HG03175 (cell line): ENCODE measurements at regions not wholly inside any gene's neighbourhood (a gene's known extent, or its start where the extent isn't known, plus 50 kb on each side); places are given as distances from the start of the nearest gene placed in this dataset.

ENCODE experiments used
- ATAC-seq: cut with Tn5 transposase; IDR thresholded peaks from one replicate; pipeline ENCODE4 v1.9.1; 2021; ENCODE audit warnings: mild to moderate bottlenecking, moderate library complexity; ENCODE audit not compliant: unreplicated experiment

DNA sequence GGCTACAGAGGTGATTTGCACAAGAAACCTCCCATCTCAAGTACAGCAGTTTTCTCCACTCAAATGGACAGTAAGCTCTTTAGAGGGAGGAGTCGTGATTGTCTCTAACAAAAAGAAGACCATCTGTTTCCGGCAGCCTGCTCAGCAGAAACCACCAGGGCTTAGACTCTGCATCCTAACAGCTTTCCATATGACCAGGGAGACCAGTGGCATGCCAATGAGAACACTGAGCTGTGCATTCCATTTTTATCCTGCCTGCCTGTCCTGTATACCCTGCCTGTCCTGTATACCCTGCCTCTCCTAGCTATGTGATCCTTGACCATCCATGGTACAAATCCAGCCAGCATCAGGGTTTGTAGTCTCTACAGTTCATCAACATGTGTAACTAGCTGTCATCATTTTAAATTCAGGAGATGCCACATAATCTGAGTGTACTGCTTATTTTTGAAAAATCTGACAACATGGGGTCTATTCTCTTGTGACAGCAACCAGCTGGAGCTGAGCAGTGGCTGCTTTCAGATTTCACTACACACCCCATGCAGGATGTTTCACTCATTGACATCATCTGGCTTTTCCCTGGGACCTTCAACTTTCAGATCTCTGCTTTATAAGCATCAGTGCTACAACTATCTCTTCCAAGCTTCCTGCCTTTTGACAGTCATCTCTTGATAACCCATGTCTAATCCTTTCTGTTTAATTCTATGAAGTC, 50.5 kb upstream of the POU2AF2 start:
- ATAC-seq, result no peak

DNA sequence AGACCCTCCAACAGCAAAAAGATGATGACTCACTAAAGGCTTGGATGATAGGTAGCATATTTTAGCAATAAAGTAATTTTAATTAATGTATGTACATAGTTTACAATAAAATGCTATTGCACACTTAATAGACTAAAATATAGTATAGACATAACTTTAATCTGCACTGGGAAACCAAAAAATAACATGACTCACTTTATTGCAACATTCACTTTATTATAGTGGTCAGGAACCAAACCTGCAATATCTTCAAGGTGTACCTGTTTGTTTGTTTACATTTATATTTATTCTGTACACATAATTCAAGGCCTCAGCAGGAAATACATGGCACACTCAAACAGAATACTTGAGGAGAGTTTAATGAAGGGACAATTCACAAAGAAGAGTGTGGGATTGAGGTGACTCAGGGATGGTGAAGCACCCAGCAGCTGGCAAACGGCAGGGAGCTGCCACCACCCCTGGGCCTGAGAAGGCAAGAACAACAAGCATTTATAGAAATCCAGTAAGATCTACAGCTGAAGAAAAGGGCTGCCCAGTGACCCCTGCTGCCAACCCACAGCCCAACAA, 51.5 kb upstream of the POU2AF2 start:
- no peak for ATAC-seq

DNA sequence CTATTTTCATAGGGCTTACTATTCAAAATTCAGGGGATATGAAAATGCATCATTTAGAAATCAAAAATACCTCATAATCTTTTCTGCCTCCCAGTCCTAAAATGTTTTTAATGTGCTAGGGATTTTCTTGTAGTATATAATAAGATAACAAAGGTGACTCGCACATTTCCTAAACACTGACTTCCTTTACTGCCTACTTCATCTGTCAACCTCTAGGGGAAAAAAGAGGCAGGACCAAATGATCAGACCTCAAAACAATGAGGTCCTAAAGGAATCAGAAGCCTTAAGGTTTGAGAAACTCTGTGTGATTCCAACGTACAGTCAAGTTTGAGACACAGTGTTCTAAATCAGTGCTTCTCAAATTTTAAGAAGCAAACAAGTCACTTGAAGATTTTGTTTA, 56.1 kb upstream of the POU2AF2 start:
- ATAC-seq, result no peak

DNA sequence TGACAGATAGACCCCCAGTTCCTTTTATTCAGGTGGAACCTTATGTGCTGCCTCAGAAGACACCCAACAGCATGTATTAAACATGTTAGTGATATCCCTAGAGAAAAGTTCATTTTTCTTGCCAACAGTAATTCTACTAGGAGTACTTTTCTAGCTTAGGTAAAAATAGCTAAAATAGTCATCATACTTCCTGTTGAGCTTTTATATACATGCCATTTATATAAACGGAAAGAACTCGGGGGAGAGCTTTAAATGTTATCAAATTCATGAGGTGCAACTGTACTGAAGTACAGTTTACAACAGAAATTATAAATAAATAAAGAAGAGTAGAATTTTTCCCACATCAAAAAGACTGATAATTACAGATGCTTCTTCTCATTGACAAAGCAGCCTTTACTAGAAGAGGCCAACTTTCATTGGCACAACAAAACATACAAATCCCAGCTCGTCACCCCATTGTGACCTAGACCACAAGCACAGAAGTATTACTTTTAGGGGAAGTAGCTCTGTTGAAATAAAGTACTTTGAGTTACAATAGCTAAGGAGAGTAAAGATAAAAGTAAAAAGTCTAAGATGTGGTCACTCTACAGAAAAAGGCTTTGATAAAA, 59.1 kb upstream of the POU2AF2 start:
- ATAC-seq, result no peak

DNA sequence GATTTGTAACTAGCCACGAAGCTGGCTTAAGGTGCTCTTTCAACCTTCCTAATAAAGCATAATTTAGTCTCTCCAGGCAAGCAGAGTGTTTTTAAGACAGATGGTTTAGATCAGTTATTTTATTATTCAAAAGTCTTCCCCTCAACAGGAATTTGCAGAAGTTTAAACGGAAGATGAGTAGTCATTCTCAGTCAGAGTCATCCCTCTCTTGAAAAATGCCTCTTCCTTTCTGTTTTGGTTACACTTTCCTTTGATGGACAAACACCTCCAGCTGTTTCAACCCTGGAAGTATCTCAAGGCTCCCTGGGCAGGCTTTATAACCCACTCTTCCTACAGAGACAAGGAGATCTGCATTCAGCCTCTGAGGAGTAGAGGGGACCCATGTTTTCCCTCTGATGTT, 60.3 kb upstream of the POU2AF2 start:
- no peak for ATAC-seq

DNA sequence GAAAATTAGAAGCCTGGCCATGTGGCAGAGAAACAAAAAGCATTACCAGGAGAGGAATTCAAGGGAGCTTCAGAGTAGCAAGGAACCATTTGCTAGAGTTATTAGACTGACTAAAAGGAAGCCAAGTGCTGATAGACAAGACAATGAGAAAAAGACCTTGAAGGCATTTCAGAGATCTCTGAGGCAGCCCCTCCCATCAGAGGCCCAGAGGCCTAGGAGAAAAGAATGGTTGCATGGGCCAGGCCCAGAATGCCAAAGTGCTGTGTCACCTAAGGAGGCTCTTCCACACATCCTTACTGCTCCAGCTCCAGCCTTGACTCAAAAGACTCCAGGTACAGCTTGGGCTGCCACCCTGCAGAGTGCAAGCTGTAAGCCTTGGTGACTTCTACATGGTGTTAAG, 61.8 kb upstream of the POU2AF2 start:
- ATAC-seq, result no peak

DNA sequence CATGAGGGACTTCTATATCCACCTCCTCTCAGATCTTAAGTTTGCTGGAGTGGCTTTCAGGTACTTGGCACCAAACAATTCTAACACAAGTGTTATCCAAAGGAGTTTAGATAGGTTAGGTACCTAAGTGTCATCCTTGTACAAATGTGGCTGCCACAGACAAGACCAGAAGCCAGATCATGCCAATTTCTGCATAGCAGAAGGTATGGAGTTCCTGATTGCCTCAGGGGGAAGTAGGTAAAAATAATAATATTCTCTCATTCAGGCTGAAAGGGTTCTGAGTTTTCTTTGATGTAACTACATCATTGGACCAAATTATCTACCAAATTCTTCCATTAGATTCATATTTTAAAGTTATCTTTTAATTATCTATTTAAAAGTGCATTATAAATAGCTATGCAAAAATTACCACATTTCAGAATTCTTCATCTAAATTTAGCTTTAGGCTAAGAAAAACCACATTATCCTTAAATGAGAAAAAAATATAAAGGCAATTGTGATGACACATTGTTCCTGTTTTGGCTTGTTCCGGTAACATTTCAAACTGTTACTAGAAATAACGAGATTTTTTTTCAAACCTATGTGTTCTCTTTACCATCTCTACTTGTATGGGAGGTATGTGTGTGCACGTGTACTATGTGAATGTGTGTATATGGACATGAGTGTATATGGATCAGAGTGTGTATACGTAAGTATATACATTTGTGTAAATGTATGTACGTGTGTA, 66.2 kb upstream of the POU2AF2 start:
- ATAC-seq, result no peak

DNA sequence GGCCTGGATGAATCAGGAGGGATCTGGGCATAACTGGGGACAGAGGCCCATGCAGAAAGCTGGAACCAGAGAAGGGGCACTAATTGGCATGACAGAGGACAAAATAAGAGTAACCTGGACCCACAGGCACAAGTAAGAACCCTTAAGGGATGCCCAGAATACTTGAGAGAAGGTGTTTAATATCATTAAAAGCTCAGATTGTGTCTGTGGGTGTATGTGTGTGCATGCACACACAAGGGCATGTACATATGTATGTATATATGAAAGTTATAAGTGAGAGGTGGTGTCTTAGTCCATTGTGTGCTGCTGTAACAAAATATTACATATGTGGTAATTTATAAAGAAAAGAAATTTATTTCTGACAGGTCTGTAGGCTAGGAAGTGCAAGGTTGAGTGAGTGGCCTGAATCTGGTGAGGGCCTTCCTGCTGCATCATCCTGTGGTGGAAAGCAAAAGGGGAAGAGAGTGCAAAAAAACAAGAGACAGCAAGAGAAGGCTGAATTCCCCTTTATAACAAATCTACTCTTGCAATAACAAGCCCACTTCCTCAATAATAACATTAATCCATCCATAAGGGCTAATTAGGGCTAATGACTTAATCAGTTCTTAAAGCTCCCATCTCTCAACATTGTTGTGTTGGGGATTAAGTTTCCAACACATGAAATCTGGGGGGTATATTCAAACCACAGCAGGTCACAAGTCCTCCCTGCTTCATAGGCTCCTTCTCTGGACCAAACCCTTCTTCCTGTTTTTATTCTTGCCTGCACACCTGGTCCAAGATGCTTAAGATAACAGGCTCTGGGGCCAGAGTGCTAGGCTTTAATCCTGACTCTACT, 68.3 kb upstream of the POU2AF2 start:
- ATAC-seq, result peak; percentile 80

DNA sequence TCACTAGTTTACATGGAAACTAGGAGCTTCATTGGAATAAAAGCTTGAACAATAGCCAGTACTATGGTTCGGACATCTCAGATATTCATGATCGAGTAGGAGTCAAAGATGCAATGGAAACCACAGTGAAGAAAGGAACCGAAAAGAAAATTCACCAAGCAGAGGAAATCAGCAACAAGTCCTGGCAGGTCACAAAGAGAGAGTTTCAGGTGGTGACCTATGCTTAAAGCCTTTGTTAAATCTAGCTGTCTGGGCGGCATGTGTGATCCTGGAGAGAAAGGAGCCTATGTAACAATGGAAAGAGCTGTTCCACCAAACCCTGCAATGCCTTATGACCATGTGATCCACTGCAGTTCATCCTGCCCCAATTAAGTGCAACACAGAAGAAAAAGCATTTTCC, 68.9 kb upstream of the POU2AF2 start:
- ATAC-seq, result peak; percentile 40

DNA sequence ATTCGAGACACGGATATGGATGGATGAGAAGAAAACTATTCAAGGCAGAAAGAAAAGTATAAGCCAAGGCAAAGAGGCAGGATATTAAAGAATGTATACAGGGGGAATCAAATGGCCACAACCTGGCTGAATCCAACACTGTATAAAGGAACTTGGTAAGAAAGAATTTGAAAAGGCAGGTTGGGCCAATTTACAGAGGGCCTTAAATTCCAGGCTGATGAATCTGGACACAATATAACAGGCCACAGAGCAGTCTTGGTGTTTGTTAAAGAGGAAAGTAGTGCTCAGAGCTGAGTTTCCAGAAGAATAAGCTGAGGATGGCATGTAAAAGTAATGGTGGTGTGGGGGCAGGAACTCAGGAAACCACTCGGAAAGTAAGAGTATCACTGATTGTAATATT, 72.3 kb upstream of the POU2AF2 start:
- no peak for ATAC-seq

DNA sequence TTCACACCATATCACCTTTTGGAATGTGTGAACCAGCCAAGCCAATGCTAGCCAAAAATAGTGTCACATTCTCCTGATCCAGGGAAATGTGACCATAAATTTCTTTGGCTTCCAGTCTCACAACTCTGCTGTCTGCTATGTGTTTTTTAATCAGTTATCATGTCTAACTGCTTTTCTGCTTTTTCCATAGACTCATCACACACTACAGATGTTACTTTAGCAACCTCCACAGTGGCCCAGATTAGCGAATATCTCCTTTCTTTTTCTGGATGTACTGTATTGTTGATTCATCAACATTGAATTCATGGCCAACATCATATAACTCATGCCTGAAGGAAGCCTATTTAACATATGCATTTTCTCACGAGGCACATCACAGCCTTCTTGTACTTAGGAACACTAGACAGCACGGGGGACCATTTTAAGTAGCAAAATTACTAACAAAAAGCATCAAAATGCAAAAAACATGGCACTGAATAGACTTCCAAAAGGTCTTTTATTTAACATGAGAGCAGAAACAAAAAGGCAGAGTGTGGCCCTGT, 73.1 kb upstream of the POU2AF2 start:
- ATAC-seq, result no peak

DNA sequence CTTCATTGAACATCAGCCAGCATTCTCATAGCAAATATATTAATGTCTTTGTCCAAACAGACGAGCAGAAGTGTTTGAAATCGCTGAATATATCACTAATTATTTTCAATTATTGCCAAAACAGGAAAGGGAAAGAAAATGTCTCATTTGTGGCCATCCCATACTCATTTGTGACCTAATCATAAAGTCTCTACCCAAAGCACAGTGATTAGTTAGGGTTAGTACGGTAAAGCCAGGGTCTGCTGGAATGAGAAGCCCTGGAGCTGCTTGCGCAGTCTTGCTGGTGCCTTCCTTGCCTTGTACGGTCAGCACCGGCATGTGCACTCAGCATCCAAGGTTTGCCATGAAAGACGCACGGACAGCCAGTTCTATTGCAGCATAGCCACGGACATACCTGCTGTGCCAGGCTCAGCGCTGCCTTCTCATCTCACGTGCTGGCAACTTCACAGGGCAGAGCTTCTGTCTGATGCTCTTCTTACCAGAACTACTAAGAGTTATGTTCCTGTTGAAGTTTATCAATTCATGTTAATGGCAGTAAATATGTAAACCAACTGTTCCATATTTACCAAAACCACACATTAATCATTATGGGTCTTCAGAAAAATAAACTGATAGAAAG, 74.7 kb upstream of the POU2AF2 start:
- no peak for ATAC-seq

DNA sequence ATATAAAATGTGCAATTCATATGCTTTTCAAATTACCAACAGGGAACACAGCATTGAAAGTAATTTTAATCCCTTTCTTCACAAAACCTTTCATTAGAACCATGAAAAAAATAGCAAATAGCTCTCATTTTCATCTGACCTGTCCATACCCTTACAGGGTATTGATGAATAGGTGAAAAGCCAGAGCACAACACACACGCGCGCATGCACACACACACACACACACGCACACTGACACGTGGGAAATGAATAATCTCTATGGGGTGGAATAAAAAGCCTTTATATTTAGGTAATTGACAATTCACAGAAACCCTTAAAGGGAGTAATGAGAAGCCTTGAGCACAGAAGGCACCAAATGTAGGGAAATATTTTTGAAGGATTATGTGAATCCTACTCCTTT, 76.2 kb upstream of the POU2AF2 start:
- ATAC-seq, result no peak

DNA sequence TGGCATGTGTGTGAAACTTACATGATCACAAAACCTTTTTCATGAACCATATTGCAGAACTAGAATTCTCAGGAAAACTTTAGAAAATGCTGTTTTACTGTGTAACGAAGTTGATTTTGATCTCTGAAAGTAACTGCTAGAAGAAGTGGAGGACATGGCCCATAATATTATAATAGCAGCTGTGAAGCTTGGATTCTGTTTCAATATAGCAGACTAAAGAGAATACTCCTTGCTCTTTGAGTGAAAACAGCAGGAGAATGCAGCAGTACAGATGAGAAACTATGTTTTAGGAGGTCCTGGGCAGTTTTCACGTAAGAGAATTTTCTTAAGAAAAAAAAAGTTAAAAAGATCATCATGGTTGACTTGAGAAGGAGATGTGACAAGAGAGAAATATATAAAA, 76.7 kb upstream of the POU2AF2 start:
- no peak for ATAC-seq

DNA sequence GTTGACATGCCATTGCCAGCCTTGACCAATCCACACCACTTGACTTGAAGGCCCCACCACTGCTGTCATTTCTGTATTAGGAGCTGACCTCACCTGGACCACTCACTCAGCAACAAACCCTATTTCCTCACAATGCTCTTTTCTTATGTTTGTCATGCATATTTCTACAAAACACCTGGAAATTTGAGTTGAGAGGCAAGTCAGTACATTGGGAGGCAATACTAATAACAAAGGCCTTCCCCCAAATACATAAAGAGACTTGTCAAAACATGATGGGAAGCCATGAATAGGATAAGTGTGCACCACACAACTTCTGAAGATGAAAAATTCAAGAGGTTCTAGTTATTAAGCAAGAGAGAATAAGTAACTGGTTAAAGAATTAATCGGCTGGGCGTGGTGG, 77.9 kb upstream of the POU2AF2 start:
- ATAC-seq, result no peak

DNA sequence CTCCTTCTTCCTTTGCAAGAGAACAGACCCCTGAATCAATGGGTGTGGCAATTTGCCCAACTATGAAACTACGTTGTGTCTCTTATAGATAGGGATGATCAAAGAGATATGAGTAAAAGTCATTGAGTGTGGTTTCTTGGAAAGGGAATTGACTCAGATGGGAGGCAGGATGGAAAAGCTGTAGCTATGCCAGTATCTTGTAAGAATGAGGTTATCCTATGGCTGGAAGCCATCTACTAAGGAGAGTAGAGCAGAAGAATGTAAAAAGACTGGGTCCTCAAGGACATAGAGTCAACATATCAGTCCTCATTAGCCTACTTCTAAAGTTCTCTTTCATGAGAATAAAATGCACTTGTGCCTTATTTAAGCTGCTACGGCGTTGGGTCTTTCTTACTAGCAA, 78.9 kb upstream of the POU2AF2 start:
- no peak for ATAC-seq

DNA sequence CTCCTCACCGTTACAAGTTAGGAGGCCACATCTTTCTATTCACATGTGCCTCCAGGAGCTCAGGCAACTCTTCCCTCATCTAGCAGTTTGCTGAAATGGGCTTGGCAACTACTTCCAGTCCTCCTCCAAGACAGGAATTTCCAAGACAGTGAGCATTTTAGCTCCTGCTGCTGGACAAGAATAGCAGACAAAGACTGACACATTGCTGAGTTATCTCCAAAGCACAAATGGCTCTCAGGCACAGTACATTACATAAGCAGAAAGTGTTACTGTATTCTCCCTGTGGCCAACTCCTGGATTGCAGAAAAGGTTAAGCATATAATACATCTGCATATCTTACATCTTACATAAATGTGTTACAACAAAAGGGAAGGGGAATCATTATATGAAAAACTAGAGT, 83.2 kb upstream of the POU2AF2 start:
- ATAC-seq, result no peak

DNA sequence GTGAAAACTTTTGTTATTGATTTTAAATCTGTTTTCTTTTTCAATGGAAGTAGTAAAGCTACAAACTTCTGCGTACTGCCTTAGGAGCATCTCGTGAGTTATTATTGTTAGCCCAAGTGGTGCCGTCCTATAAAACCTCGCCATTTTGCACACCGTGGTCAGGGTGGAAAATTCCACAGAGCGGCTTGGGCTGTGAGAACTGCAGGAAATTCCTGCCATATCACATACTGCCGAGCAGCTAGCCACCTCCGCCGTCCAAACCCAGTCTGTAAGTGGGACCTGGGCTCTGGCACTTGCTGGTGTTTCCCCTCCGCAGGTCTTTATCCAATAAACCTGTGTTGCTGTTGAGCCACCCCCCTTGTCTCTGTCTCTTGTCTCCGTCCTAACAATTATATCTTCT, 88.0 kb upstream of the POU2AF2 start:
- ATAC-seq, result no peak

DNA sequence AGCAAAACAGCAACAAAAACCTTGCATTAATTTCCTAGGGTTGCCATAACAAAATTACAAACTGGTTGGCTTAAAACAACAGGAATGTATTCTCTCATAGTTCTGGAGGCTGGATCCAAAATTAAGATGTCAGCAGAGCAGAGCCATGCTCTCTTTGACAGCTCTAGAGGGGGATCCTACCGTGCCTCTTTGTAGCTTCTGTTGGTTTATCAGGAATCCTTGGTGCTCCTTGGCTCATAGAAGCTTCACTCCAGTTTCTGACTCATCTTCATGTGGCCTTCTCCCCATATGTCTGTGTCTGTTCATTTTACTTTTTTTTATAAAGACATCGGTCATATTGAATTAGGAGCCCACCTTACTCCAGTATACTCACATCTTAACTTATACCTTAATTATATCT, 90.5 kb upstream of the POU2AF2 start:
- no peak for ATAC-seq

DNA sequence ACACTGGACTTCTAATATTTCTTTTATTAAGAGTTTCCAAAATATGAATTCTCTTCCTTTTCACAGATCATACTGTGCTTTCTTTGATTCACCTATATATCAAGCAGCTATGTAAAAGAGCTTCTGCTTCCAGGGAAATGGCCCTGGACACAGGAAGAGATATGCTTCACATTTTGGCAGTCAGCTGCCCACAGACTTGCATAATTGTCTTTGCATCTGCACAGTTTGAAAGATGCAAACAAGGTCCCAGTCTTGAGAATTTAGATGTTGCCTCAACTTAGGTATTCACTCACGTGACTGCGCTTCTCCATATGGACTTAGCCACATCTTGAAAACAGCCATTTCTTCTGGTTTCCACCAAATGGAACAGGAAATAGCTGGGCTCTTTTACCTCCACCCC, 92.3 kb upstream of the POU2AF2 start:
- ATAC-seq, result no peak
